BJ (cell line): ENCODE measurements at regions not wholly inside any gene's neighbourhood (a gene's known extent, or its start where the extent isn't known, plus 50 kb on each side); places are given as distances from the start of the nearest gene placed in this dataset.

Experiments
- CTCF ChIA-PET: fragments of 350-600 bp; formaldehyde crosslinking; extraction: SDS; loops from one replicate; lab custom pipeline; 2021; ENCODE audit warnings: antibody characterized with exemption, inconsistent platforms; lab: Yijun Ruan, JAX
- POLR2A ChIA-PET: fragments of 300-600 bp; sonication (Branson Sonifier 250); formaldehyde crosslinking; extraction: SDS; loops from one replicate; lab custom pipeline; 2021; ENCODE audit warnings: antibody characterized with exemption; lab: Charles Lee
- DNase-seq: peaks from one replicate; pipeline ENCODE4 v3.0.0-alpha.2; 2011; ENCODE audit warnings: low read depth
- H3K27me3 ChIP-seq: 2 replicates; pipeline ENCODE4 v1.6.0; 2011; ENCODE audit warnings: low read length; ENCODE audit not compliant: control insufficient read depth, insufficient read depth
- H3K36me3 ChIP-seq: 2 replicates; pipeline ENCODE4 v1.5.1; 2011; ENCODE audit warnings: low read length; ENCODE audit not compliant: control insufficient read depth, insufficient read depth
- H3K4me3 ChIP-seq: 2 replicates; pipeline ENCODE4 v1.5.1; 2011; ENCODE audit warnings: low read depth, mild to moderate bottlenecking, control low read depth, low read length
- CTCF ChIP-seq: IDR thresholded peaks from 2 replicates; pipeline ENCODE4 v1.5.1; 2011; ENCODE audit warnings: low read depth, mild to moderate bottlenecking, control low read depth, inconsistent platforms, low read length, moderate library complexity; ENCODE audit not compliant: insufficient read depth

GRCh38 chr12:20272161-20272560 is 96.2 kb upstream of the PDE3A start:
- no peaks in the 10 kb centered on the region for H3K27me3 ChIP-seq
- CTCF ChIA-PET, result no interaction called here
- no peak for TF ChIP-seq CTCF
- H3K36me3 ChIP-seq, result no peaks in the 10 kb centered on the region
- DNase-seq, result no peak
- no peak overlapping the region for H3K4me3 ChIP-seq
- POLR2A ChIA-PET, result no interaction called here

GRCh38 chr12:20272801-20273200 is 95.5 kb upstream of the PDE3A start:
- ChIA-PET CTCF (no interaction called here), POLR2A (no interaction called here)
- H3K4me3 ChIP-seq, result no peak overlapping the region
- DNase-seq, result no peak
- no peaks in the 10 kb centered on the region for H3K36me3 ChIP-seq
- no peaks in the 10 kb centered on the region for H3K27me3 ChIP-seq
- no peak for TF ChIP-seq CTCF

GRCh38 chr12:20274008-20274407 is 94.3 kb upstream of the PDE3A start:
- H3K27me3 ChIP-seq, result no peaks in the 10 kb centered on the region
- DNase-seq, result no peak
- no peak for TF ChIP-seq CTCF
- H3K36me3 ChIP-seq, result no peaks in the 10 kb centered on the region
- POLR2A ChIA-PET, result no interaction called here
- CTCF ChIA-PET, result no interaction called here
- no peak overlapping the region for H3K4me3 ChIP-seq

- no peak for DNase-seq
- H3K4me3 ChIP-seq, result no peak overlapping the region
- TF ChIP-seq CTCF, result no peak
- ChIA-PET CTCF (interaction anchor here (0.7 kb wide), 1 partner anchor 299 kb away, joined by 3 read pairs; no protein-coding TSS in a partner anchor), POLR2A (no interaction called here)
- H3K27me3 ChIP-seq, result no peaks in the 10 kb centered on the region
- no peaks in the 10 kb centered on the region for H3K36me3 ChIP-seq
These were observed 90.1 kb upstream of the PDE3A start for GRCh38 chr12:20278276-20278675.

- no peak for TF ChIP-seq CTCF
- no peak for DNase-seq
- no peaks in the 10 kb centered on the region for H3K36me3 ChIP-seq
- ChIA-PET POLR2A (no interaction called here), CTCF (no interaction called here)
- H3K27me3 ChIP-seq, result no peaks in the 10 kb centered on the region
- H3K4me3 ChIP-seq, result no peak overlapping the region
These were observed 87.8 kb upstream of the PDE3A start for GRCh38 chr12:20280515-20280914.
